Caki2 (cell line): ENCODE measurements at regions not wholly inside any gene's neighbourhood (a gene's known extent, or its start where the extent isn't known, plus 50 kb on each side); places are given as distances from the start of the nearest gene placed in this dataset.
"Not testable (repeated sequence)": the region's sequence is repeated elsewhere in the genome, so short reads cannot be mapped to it uniquely, and the experiment has no call there.

Experiments
- DNase-seq: peaks from one replicate; pipeline ENCODE4 v3.0.0-alpha.2; 2015; ENCODE audit warnings: low read depth
- in situ Hi-C: cut with HindIII; loops from 2 replicates; pipeline ENCODE4 v1.10.0; 2016; ENCODE audit warnings: low sequenced_read_pairs, low pct_unique_long_range_greater_than_20kb, mixed read lengths

DNA sequence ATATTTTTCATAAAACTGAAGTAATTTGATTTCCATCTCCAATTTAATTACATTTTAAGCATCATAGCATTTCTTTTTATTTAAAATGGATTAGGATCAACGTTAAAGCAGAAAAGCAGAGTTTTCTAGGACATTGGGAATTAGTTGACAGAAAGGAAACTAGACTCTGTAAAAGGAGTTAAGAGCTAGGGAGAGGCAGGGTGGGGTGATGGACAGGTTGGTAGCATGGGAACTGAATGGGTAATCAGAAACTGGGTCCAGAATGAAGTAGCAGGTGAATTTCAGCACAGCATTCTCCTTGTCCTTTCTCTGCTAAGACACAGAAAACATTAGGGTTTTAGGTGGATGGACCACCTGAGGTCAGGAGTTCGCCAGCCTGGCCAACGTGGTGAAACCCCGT is 97.6 kb downstream of the ANAPC4 start:
- no peak for DNase-seq
- in situ Hi-C loops = no loop called here

- DNase-seq = no peak
- in situ Hi-C loops = no loop called here
Observed at GRCh38 chr4:25477221-25477620, 100.2 kb downstream of the ANAPC4 start.

DNA sequence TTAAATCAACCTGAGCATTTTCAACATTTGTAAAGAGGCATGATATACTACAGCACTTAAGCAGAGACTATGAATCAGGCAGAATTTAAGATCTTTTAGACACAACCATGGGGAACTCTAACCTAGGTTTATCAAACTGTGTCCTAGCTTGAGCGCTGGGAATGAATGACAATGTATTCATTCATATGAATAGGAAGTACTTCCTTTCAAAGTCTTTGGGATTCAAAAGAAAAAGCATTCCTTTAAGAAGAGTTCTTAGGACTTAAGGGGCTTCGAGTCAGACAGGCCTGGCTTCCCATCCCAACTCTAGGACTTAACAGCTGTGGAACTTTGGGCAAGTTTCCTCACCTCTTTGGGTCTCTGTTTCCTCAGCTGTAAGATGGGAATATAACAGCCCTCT is 104.6 kb downstream of the ANAPC4 start:
- in situ Hi-C loops = no loop called here
- no peak for DNase-seq

DNA sequence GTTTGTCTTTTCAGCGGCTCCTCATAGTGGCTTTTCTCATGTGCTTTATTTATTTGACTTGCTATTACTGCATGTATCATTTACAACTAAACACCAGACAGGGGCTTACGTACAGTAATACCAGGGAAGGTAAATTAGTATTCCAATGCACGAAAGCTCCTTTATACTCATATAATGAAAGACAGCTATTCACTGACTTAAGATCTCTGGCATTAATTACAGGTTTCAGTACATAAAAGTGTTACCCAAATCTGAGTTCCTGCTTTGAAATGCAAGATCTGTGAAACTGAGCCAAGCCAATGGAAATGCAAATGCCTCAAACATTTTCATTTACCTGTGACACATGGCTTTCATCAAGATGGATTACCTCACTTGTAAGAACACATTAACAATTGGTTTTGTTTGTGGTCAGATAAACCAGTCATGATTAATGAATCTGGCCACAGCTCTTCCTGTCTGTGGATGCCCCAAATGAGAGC is 107.2 kb downstream of the ANAPC4 start:
- in situ Hi-C loops = no loop called here
- no peak for DNase-seq

- in situ Hi-C loops = no loop called here
- DNase-seq = no peak
Observed at GRCh38 chr4:25485104-25485503, 108.0 kb downstream of the ANAPC4 start.

GRCh38 chr4:25486171-25486570 is 109.1 kb downstream of the ANAPC4 start:
- in situ Hi-C loops = no loop called here
- no peak for DNase-seq

DNA sequence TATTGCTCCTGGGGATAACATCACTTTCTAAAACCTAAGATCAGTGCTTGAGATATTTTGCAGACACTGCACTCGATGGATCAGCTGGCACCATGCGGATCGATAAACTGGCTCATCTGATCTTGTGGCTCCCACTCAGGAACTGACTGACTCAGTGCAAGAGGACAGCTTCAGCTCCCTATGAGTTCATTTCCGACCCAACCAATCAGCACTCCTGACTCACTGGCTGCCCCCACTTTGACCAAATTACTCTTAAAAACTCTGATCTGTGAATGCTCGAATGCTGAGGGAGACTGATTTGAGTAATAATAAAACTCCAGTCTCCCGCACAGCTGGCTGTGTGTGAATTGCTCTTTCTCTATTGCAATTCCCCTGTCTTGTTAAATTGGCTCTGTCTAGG is 110.1 kb downstream of the ANAPC4 start:
- DNase-seq = no peak
- in situ Hi-C loops = no loop called here

DNA sequence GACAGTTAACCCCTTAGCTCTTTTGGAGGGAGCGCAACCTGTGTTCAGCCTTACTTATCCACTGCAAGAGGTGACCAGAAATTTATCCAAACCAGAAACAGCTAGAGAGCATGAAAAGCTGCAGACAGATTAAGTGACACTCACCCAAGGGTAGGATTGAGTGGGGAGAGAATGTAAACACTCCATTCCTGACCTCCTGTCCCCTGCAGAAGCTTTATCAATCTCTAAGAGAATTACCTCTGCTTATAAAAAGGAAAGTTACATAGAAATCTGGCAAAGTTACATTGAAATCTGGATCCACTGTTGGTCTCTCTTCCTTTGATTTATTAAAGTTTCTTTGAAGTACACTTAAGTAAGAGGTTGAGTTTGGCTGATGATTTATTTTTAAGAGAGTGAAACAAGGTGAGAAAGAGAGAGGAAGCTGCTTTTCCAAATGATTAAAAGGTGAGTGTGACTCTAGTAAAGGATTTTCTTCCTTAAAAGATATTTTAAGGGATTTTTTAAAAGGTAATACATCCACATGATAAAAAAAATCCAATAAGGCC is 112.3 kb downstream of the ANAPC4 start:
- no peak for DNase-seq
- in situ Hi-C loops = no loop called here

DNA sequence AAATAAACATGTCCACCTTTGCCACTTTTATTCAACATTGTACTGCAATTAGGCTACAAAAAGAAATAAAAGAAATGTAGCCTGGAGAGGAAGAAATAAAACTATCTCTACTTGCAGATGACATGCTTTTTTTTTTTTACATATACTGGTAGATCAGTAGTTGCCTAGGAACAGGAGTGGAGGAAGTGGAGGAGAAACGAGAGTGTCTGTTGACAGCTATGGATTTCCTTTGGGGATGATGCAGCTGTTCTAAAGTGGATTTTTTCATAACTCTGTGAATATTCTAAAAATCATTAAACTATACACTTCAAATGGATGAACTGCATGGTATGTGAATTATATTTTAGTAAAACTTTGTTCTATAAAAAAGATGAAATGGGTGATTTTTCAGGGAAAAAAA is 116.4 kb downstream of the ANAPC4 start:
- in situ Hi-C loops = no loop called here
- DNase-seq = no peak

DNA sequence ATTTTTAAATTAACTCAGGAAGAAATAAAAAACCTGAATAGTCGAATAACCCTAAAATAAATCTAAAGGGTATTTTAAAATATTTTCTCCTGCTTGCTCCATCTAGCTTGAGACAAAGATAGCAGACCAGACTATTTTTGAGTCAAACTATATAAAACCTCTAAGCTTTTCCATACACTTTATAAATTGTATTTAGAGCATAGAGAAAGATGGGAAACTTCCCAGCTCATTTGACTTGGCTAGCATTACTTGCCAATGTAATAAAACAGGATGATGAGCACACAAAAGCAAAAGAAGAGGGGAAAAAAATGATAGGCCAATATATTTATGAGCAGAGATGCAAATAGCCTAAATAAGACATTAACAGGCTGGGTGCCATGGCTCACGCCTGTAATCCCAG is 117.1 kb downstream of the ANAPC4 start:
- in situ Hi-C loops = no loop called here
- no peak for DNase-seq

- in situ Hi-C loops = no loop called here
- DNase-seq = no peak
Observed at GRCh38 chr4:25500626-25501316, 123.7 kb downstream of the ANAPC4 start.

DNA sequence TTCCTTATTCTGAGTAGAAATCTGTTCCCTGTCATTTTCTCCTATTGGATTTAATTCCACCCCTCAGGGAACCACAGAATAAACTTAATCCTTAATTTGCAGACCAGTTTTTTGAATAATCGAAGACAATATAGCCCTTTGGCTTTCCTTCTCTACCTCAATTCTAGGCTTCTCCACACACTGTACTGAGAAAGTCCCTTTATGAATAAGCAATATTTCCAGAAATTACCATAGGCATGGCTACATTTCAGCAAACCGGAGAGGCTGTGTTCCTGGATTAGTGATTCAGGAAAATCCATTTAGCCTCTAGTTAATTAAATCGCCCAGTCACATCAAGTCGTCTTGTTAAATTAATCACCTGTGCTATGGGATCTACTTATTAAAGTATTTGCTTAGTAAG is 125.1 kb downstream of the ANAPC4 start:
- in situ Hi-C loops = no loop called here
- no peak for DNase-seq

- in situ Hi-C loops = no loop called here
Observed at GRCh38 chr4:25503779-25504178, 126.7 kb downstream of the ANAPC4 start.

DNA sequence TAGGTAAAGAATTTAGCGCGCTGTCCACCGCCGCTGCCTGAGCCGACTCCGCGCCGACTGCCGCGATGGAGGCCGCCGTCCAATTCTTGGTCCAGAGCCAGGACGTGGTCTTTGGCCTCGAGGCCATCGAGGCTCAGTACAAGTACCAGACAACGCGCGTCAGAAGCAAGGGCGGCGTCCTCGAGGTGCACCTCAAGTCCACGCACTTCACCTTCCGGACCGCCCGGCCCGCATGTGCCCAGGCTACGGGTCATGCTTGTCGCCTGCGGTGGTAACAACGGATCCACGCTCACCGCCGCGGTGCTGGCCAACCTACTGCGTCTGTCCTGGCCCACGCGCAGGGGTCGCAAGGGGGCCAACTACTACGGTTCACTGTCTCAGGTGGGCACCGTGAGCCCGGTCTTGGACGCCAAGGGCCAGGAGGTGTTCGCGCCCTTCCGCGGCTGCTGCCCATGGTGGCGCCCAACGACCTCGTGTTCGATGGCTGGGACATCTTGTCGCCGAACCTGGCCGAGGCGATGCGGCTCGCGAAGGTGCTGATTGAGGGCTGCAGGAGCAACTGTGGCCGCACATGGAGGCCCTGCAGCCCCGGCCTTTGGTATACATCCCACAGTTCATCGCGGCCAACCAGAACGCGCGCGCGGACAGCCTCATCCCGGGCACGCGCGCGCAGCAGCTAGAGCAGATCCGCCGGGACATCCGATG is 128.0 kb downstream of the ANAPC4 start:
- in situ Hi-C loops = no loop called here
- no peak for DNase-seq

More at GRCh38 chr4:25503779-25504178, 126.7 kb downstream of the ANAPC4 start:
- no peak for DNase-seq

DNA sequence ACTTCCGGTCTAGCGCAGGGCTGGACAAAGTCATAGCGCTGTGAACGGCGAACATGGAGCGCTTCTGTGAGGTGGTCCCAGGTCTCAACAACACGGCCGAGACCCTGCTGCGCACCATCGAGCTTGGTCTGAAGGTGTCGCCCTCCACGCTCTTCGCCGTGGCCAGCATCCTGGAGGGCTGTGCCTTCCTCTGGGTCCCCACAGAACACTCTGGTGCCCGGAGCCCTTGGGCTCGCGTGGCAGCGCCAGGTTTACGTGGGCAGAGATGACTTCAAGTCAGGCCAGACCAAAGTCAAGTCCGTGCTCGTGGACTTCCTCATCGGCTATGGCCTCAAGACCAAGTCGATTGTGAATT is 128.6 kb downstream of the ANAPC4 start:
- in situ Hi-C loops = no loop called here
- DNase-seq = no peak

DNA sequence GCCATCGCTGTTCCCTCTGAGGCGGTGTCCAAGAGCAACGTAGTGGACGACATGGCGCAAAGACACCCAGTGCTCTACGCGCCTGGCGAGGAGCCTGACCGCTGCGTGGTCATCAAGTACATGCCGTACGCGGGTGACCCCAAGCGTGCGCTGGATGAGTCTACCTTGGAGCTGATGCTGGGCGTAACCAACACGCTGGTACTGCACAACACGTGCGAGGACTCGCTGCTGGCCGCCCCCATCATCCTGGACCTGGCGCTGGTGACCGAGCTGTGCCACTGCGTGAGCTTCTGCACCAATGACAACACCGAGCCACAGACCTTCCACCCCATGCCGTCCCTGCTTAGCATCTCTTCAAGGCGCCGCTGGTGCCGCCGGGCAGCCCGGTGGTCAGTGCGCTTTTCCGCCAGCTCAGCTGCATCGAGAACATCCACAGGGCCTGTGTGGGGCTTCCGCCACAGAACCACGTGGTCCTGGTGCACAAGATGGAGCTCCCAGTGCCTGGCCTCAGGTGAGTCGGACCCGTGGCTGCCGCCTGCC is 129.0 kb downstream of the ANAPC4 start:
- DNase-seq = no peak
- in situ Hi-C loops = no loop called here

- in situ Hi-C loops = no loop called here
- no peak for DNase-seq
Observed at GRCh38 chr4:25509646-25510045, 132.6 kb downstream of the ANAPC4 start.

DNA sequence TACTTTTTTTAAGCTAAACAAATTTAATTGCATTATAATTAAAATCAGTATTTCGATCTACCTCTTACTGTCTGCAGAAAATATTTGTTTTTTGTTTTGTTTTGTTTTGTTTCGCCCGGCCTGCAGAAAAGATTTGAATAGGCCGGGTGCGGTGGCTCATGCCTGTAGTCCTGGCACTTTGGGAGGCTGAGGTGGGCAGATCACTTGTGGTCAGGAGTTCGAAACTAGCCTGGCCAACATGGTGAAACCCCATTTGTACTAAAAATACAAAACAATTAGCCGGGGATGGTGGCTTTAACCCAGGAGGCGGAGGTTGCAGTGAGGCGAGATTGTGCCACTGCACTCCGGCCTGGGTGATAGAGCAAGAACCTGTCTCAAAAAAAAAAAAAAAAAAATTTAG is 134.8 kb downstream of the ANAPC4 start:
- in situ Hi-C loops, DNase-seq: not testable (repeated sequence)

GRCh38 chr4:25513814-25514213 is 136.8 kb downstream of the ANAPC4 start:
- in situ Hi-C loops = no loop called here

More at GRCh38 chr4:25513814-25514213, 136.8 kb downstream of the ANAPC4 start:
- no peak for DNase-seq
